ENCODE measurements at regions not wholly inside any gene's neighbourhood (a gene's known extent, or its start where the extent isn't known, plus 50 kb on each side); places are given as distances from the start of the nearest gene placed in this dataset.
A peak's percentile ranks its signal among the peaks of the same experiment; 100 is the strongest.

- peak; percentile 75 for DNase-seq
Observed at GRCh38 chr2:26530696-26531095, 52.8 kb upstream of the OTOF start.

- no peak for DNase-seq
Observed at GRCh38 chr2:26530240-26530540, 52.3 kb upstream of the OTOF start.

DNA sequence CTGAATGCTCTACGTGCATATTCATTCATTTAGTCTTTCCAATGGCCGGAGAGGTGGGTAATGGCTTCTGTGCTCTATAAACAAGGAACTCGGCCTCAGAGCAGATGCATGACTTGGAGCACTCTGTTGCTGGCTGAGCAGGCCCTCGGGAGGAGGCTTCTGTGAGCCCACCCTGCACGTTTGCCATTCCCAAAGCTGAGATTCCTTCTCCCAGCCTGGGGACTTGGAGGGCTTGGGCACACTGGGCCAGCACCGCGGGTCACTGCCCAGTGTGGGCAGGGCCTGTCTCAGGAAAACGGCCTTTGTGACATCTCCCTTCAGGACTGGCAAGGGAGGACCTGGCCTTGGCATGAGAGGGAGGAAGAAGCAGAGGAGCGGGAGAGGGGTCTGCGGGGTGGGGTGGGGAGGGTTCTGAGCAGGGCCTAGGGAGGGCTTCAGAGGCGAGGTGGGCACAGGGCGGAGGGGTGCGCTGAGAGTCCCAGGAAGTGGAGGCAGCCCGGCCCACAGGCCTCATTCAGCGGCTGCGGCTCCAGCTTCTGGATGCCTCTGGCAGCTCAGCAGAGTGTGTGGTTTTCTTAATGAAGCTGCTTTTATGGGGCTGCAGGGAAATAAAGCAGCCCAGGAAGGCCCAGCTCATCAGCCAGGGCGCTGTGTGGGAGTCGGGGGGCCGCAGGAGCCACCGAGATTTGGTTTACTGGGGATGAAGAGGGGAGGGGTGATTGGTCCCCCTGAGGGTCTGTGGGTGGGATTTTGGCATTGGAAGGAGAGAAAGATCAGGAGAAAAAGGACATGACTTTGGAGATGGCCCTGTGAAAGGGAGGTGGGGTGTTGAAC is 51.7 kb upstream of the OTOF start:
- DNase-seq = peak; percentile 11

GRCh38 chr2:26528836-26529235 is 50.9 kb upstream of the OTOF start:
- no peak for DNase-seq

DNA sequence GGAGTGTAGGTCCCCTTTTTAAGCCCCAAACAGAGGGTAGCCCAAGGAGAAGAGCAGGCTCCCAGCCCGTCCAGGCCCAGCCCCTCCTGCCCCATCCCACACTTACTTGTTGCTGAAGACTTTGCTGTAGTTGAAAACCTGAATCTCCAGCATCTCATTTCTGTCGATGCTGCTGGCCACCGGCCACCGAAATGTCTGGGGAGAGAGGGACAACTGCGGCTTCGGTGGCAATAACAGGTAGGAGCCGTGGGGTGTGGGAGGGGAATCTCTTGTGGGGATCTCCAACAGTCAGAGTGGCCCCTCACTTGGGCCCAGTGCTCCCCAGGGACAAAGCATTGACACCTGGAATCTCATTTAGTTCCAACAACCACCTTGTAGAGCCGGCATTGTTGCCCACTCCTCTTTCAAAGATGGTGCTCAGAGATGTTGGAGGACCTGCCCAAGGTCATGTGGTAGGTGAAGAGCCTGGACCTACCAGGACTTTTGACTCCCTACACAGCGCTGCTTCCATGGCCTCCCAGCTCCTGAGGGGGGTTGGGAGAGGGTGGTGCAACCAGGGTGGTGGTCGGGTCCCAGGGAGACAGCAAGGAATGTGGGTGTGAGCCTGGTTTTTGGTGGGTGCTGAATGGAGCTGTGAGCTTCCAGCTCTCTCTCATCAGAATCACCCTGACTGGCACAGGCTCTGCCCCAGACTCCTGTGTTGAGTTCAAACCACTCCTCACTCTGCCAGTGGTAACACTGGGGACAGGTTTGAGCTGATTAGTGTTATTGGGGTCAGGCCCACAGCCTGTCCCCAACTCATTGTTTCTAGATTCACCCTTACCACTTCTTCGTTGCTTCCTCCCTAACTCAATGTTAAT is 50.0 kb upstream of the OTOF start:
- DNase-seq = no peak
